ENCODE measurements at regions not wholly inside any gene's neighbourhood (a gene's known extent, or its start where the extent isn't known, plus 50 kb on each side); places are given as distances from the start of the nearest gene placed in this dataset.
"Not testable (repeated sequence)": the region's sequence is repeated elsewhere in the genome, so short reads cannot be mapped to it uniquely, and the experiment has no call there.

GRCh38 chr17:45585794-45586650 is 95.5 kb upstream of the PLEKHM1 start:
- DNase-seq (ENCODE audit: low read depth): peak; percentile 37

GRCh38 chr17:45586651-45586934 is 96.1 kb upstream of the PLEKHM1 start:
- DNase-seq (ENCODE audit: low read depth): not testable (repeated sequence)

- DNase-seq (ENCODE audit: low read depth): peak; percentile 52
Observed at GRCh38 chr17:45592433-45592923, 102.0 kb upstream of the PLEKHM1 start.

GRCh38 chr17:45596347-45596746 is 105.8 kb upstream of the PLEKHM1 start:
- DNase-seq (ENCODE audit: low read depth): not testable (repeated sequence)

- DNase-seq (ENCODE audit: low read depth): not testable (repeated sequence)
Observed at GRCh38 chr17:45600052-45601012, 109.8 kb upstream of the PLEKHM1 start.

- not testable (repeated sequence) for DNase-seq (ENCODE audit: low read depth)
Observed at GRCh38 chr17:45601013-45601412, 110.5 kb upstream of the PLEKHM1 start.

- DNase-seq (ENCODE audit: low read depth): not testable (repeated sequence)
Observed at GRCh38 chr17:45601605-45602539, 111.4 kb upstream of the PLEKHM1 start.

GRCh38 chr17:45605751-45606150 is 115.2 kb upstream of the PLEKHM1 start:
- DNase-seq (ENCODE audit: low read depth): not testable (repeated sequence)

GRCh38 chr17:45619984-45620405 is 129.5 kb upstream of the PLEKHM1 start:
- DNase-seq (ENCODE audit: low read depth): not testable (repeated sequence)

- DNase-seq (ENCODE audit: low read depth): not testable (repeated sequence)
Observed at GRCh38 chr17:45620468-45620867, 129.9 kb upstream of the PLEKHM1 start.

- not testable (repeated sequence) for DNase-seq (ENCODE audit: low read depth)
Observed at GRCh38 chr17:45621087-45621486, 130.6 kb upstream of the PLEKHM1 start.

GRCh38 chr17:45622295-45622694 is 131.8 kb upstream of the PLEKHM1 start:
- not testable (repeated sequence) for DNase-seq (ENCODE audit: low read depth)

- no peak for DNase-seq (ENCODE audit: low read depth)
Observed at GRCh38 chr17:45628019-45628418, 137.5 kb upstream of the PLEKHM1 start.

GRCh38 chr17:45631941-45632340 is 141.4 kb upstream of the PLEKHM1 start:
- DNase-seq (ENCODE audit: low read depth): no peak

- no peak for DNase-seq (ENCODE audit: low read depth)
Observed at GRCh38 chr17:45639297-45639849, 144.7 kb upstream of the CRHR1 start.

GRCh38 chr17:45640141-45640850 is 143.8 kb upstream of the CRHR1 start:
- DNase-seq (ENCODE audit: low read depth): peak; percentile 60

GRCh38 chr17:45641541-45641940 is 142.6 kb upstream of the CRHR1 start:
- DNase-seq (ENCODE audit: low read depth): no peak

- DNase-seq (ENCODE audit: low read depth): no peak
Observed at GRCh38 chr17:45643591-45643990, 140.5 kb upstream of the CRHR1 start.

GRCh38 chr17:45644637-45645036 is 139.5 kb upstream of the CRHR1 start:
- DNase-seq (ENCODE audit: low read depth): peak; percentile 4

- DNase-seq (ENCODE audit: low read depth): no peak
Observed at GRCh38 chr17:45645330-45645729, 138.8 kb upstream of the CRHR1 start.
